Naive thymus-derived CD4-positive, alpha-beta T cell (primary cell): ENCODE measurements at regions not wholly inside any gene's neighbourhood (a gene's known extent, or its start where the extent isn't known, plus 50 kb on each side); places are given as distances from the start of the nearest gene placed in this dataset.

Source experiments
- ATAC-seq: fragments of 150-1000 bp; cut with Tn5 transposase; 2 replicates; pipeline ENCODE4 v1.10.0; 2021; ENCODE audit warnings: mild to moderate bottlenecking, moderate library complexity
- CTCF ChIA-PET: fragments of 350-600 bp; sonication (Branson Sonifier 250); formaldehyde crosslinking; loops from one replicate; lab custom pipeline; 2021; ENCODE audit warnings: antibody characterized with exemption; lab: Charles Lee
- POLR2A ChIA-PET: fragments of 350-600 bp; sonication (Branson Sonifier 250); formaldehyde crosslinking; loops from one replicate; lab custom pipeline; 2021; ENCODE audit warnings: antibody characterized with exemption, inconsistent platforms; lab: Charles Lee
- DNase-seq, 9 donors: peaks; one replicate each; pipeline versions ENCODE4 v3.0.0 to v3.0.0-alpha.2; 2020 to 2022; ENCODE audit warnings: mixed read lengths in 1 of 9
- H3K27ac ChIP-seq: one replicate; pipeline ENCODE4 v1.7.0; 2013; ENCODE audit warnings: mild to moderate bottlenecking, low read depth, low read length, moderate library complexity
- H3K27me3 ChIP-seq, 2 donors: one replicate each; pipeline ENCODE4 v1.7.0; 2013; ENCODE audit warnings: low read length in 2 of 2, mild to moderate bottlenecking in 2 of 2, moderate library complexity in 2 of 2; ENCODE audit not compliant: control insufficient read depth in 2 of 2, insufficient read depth in 2 of 2
- H3K36me3 ChIP-seq, 3 experiments: 1 replicate in 2 of 3; 2 replicates in 1 of 3; pipeline ENCODE4 v1.7.0; 2013; ENCODE audit warnings: low read length in 3 of 3, mild to moderate bottlenecking in 3 of 3, moderate library complexity in 1 of 3; ENCODE audit not compliant: insufficient read depth in 3 of 3, control insufficient read depth in 2 of 3
- H3K4me1 ChIP-seq, 2 donors: one replicate each; pipeline ENCODE4 v1.7.0; 2013; ENCODE audit warnings: low read length in 2 of 2, mild to moderate bottlenecking in 2 of 2, moderate library complexity in 1 of 2; ENCODE audit not compliant: control insufficient read depth in 2 of 2, insufficient read depth in 2 of 2
- H3K4me3 ChIP-seq: 2 replicates; pipeline ENCODE4 v1.7.0; 2013; ENCODE audit warnings: mild to moderate bottlenecking, low read length
- H3K9me3 ChIP-seq, 3 experiments: 1 replicate in 2 of 3; 2 replicates in 1 of 3; pipeline ENCODE4 v1.7.0; 2013; ENCODE audit warnings: low read length in 3 of 3; ENCODE audit not compliant: control insufficient read depth in 2 of 3
- H3K27ac Mint-ChIP-seq, 9 donors: one replicate each; pipeline ENCODE4 v1.8.0; 2020 to 2022; ENCODE audit warnings: mixed read lengths in 9 of 9, mild to moderate bottlenecking in 8 of 9, moderate library complexity in 5 of 9, inconsistent platforms in 2 of 9
- H3K27me3 Mint-ChIP-seq, 5 donors: one replicate each; pipeline ENCODE4 v1.8.0; 2021 to 2022; ENCODE audit warnings: mixed read lengths in 5 of 5, mild to moderate bottlenecking in 1 of 5
- H3K36me3 Mint-ChIP-seq, 5 donors: one replicate each; pipeline ENCODE4 v1.8.0; 2020 to 2022; ENCODE audit warnings: mixed read lengths in 5 of 5, mild to moderate bottlenecking in 3 of 5, inconsistent platforms in 1 of 5
- H3K4me1 Mint-ChIP-seq, 7 donors: one replicate each; pipeline ENCODE4 v1.8.0; 2020 to 2022; ENCODE audit warnings: mixed read lengths in 7 of 7, mild to moderate bottlenecking in 3 of 7, inconsistent platforms in 1 of 7
- H3K4me3 Mint-ChIP-seq, 10 donors: one replicate each; pipeline ENCODE4 v1.8.0; 2020 to 2022; ENCODE audit warnings: mild to moderate bottlenecking in 10 of 10, mixed read lengths in 10 of 10, moderate library complexity in 6 of 10, inconsistent platforms in 2 of 10
- H3K9me3 Mint-ChIP-seq, 11 donors: one replicate each; pipeline ENCODE4 v1.8.0; 2020 to 2022; ENCODE audit warnings: mixed read lengths in 11 of 11, mild to moderate bottlenecking in 4 of 11, inconsistent platforms in 1 of 11, moderate library complexity in 1 of 11
- intact Hi-C, 2 donors: fragments of 100-400 bp; cut with micrococcal nuclease; formaldehyde crosslinking; loops; one replicate each; pipeline ENCODE4 v1.15.1; 2023

GRCh38 chr16:72565106-72565505 lies 393.2 kb upstream of the PMFBP1 start:
- Mint-ChIP-seq H3K4me3 (no peak overlapping the region), H3K27me3 (no peaks in the 10 kb centered on the region), H3K9me3 (no peaks in the 10 kb centered on the region), H3K27ac (no peak overlapping the region), H3K4me1 (peaks cover 0 to 2% (median 0%) of the 10 kb centered on the region in 7 donors), H3K36me3 (no peaks in the 10 kb centered on the region)
- intact Hi-C loops: no loop called here
- ChIA-PET CTCF (no interaction called here), POLR2A (no interaction called here)
- ATAC-seq: no peak
- H3K4me3 ChIP-seq: no peak overlapping the region
- H3K27ac ChIP-seq: no peak overlapping the region
- DNase-seq: no peak
- H3K27me3 ChIP-seq: no peaks in the 10 kb centered on the region
- H3K36me3 ChIP-seq: no peaks in the 10 kb centered on the region
- no peaks in the 10 kb centered on the region for H3K4me1 ChIP-seq
- no peaks in the 10 kb centered on the region for H3K9me3 ChIP-seq

GRCh38 chr16:72560617-72561016 lies 388.7 kb upstream of the PMFBP1 start:
- ChIA-PET POLR2A (no interaction called here), CTCF (no interaction called here)
- no peaks in the 10 kb centered on the region for H3K27me3 ChIP-seq
- H3K4me1 Mint-ChIP-seq: no peaks in the 10 kb centered on the region
- intact Hi-C loops: no loop called here
- no peaks in the 10 kb centered on the region for H3K36me3 ChIP-seq
- no peaks in the 10 kb centered on the region for H3K9me3 Mint-ChIP-seq
- DNase-seq: no peak
- no peaks in the 10 kb centered on the region for H3K27me3 Mint-ChIP-seq
- H3K27ac ChIP-seq: no peak overlapping the region
- H3K4me1 ChIP-seq: no peaks in the 10 kb centered on the region
- no peaks in the 10 kb centered on the region for H3K36me3 Mint-ChIP-seq
- H3K27ac Mint-ChIP-seq: no peak overlapping the region
- no peak for ATAC-seq
- H3K4me3 ChIP-seq: no peak overlapping the region
- no peaks in the 10 kb centered on the region for H3K9me3 ChIP-seq
- no peak overlapping the region for H3K4me3 Mint-ChIP-seq

- no peak for DNase-seq
- intact Hi-C loops: no loop called here
- H3K27ac ChIP-seq: no peak overlapping the region
- no peak overlapping the region for H3K4me3 ChIP-seq
- Mint-ChIP-seq H3K27me3 (no peaks in the 10 kb centered on the region), H3K27ac (no peak overlapping the region), H3K9me3 (no peaks in the 10 kb centered on the region), H3K36me3 (no peaks in the 10 kb centered on the region), H3K4me1 (no peaks in the 10 kb centered on the region), H3K4me3 (no peak overlapping the region)
- no peaks in the 10 kb centered on the region for H3K36me3 ChIP-seq
- H3K27me3 ChIP-seq: no peaks in the 10 kb centered on the region
- ATAC-seq: no peak
- ChIA-PET CTCF (no interaction called here), POLR2A (no interaction called here)
- no peaks in the 10 kb centered on the region for H3K4me1 ChIP-seq
- H3K9me3 ChIP-seq: no peaks in the 10 kb centered on the region
Measured at GRCh38 chr16:72558501-72558900, 386.5 kb upstream of the PMFBP1 start.

- H3K4me3 Mint-ChIP-seq: no peak overlapping the region
- H3K27ac ChIP-seq: no peak overlapping the region
- no peaks in the 10 kb centered on the region for H3K36me3 ChIP-seq
- peaks cover 0 to 8% (median 0%) of the 10 kb centered on the region in 11 donors for H3K9me3 Mint-ChIP-seq
- peaks cover 0 to 5% (median 3%) of the 10 kb centered on the region in 5 donors for H3K36me3 Mint-ChIP-seq
- POLR2A ChIA-PET: no interaction called here
- H3K27ac Mint-ChIP-seq: no peak overlapping the region
- H3K4me1 ChIP-seq: no peaks in the 10 kb centered on the region
- intact Hi-C loops: no loop called here
- H3K9me3 ChIP-seq: no peaks in the 10 kb centered on the region
- H3K4me1 Mint-ChIP-seq: no peaks in the 10 kb centered on the region
- CTCF ChIA-PET: interaction anchor here (0.6 kb wide), 1 partner anchor 38 kb away, joined by 3 read pairs; no protein-coding TSS in a partner anchor
- H3K27me3 Mint-ChIP-seq: no peaks in the 10 kb centered on the region
- DNase-seq: no peak
- no peaks in the 10 kb centered on the region for H3K27me3 ChIP-seq
- no peak overlapping the region for H3K4me3 ChIP-seq
- no peak for ATAC-seq
Measured at GRCh38 chr16:72554935-72555334, 383.0 kb upstream of the PMFBP1 start.

- Mint-ChIP-seq H3K27ac (no peak overlapping the region), H3K4me3 (no peak overlapping the region), H3K4me1 (no peaks in the 10 kb centered on the region), H3K27me3 (no peaks in the 10 kb centered on the region), H3K36me3 (peaks cover 0 to 5% (median 3%) of the 10 kb centered on the region in 5 donors), H3K9me3 (peaks cover 0 to 23% (median 4%) of the 10 kb centered on the region in 11 donors)
- POLR2A ChIA-PET: no interaction called here
- Histone ChIP-seq H3K4me3 (no peak overlapping the region), H3K36me3 (no peaks in the 10 kb centered on the region), H3K4me1 (no peaks in the 10 kb centered on the region), H3K9me3 (no peaks in the 10 kb centered on the region), H3K27me3 (no peaks in the 10 kb centered on the region), H3K27ac (no peak overlapping the region)
- ATAC-seq (no peak), DNase-seq (no peak)
- CTCF ChIA-PET: interaction anchor here (0.7 kb wide), 1 partner anchor 1693 kb away, joined by 3 read pairs; no protein-coding TSS in a partner anchor
- intact Hi-C loops: no loop called here
Measured at GRCh38 chr16:72552654-72553053, 380.7 kb upstream of the PMFBP1 start.

GRCh38 chr16:72551649-72552048 lies 379.7 kb upstream of the PMFBP1 start:
- intact Hi-C loops: no loop called here
- ChIA-PET CTCF (no interaction called here), POLR2A (no interaction called here)
- no peak overlapping the region for H3K27ac Mint-ChIP-seq
- H3K4me3 Mint-ChIP-seq: no peak overlapping the region
- H3K27me3 ChIP-seq: no peaks in the 10 kb centered on the region
- no peaks in the 10 kb centered on the region for H3K36me3 ChIP-seq
- H3K4me1 Mint-ChIP-seq: no peaks in the 10 kb centered on the region
- H3K9me3 Mint-ChIP-seq: peaks cover 0 to 33% (median 5%) of the 10 kb centered on the region in 11 donors
- no peaks in the 10 kb centered on the region for H3K4me1 ChIP-seq
- H3K36me3 Mint-ChIP-seq: peaks cover 0 to 5% (median 3%) of the 10 kb centered on the region in 5 donors
- DNase-seq (no peak), ATAC-seq (no peak)
- H3K27ac ChIP-seq: no peak overlapping the region
- H3K27me3 Mint-ChIP-seq: no peaks in the 10 kb centered on the region
- no peaks in the 10 kb centered on the region for H3K9me3 ChIP-seq
- H3K4me3 ChIP-seq: no peak overlapping the region

- ChIA-PET POLR2A (no interaction called here), CTCF (no interaction called here)
- Histone ChIP-seq H3K36me3 (no peaks in the 10 kb centered on the region), H3K27ac (no peak overlapping the region), H3K4me3 (no peak overlapping the region), H3K4me1 (no peaks in the 10 kb centered on the region), H3K27me3 (no peaks in the 10 kb centered on the region), H3K9me3 (no peaks in the 10 kb centered on the region)
- Mint-ChIP-seq H3K27me3 (no peaks in the 10 kb centered on the region), H3K9me3 (peaks cover 0 to 38% (median 6%) of the 10 kb centered on the region in 11 donors), H3K4me3 (no peak overlapping the region), H3K36me3 (peaks cover 0 to 5% (median 3%) of the 10 kb centered on the region in 5 donors), H3K27ac (no peak overlapping the region), H3K4me1 (no peaks in the 10 kb centered on the region)
- intact Hi-C loops: no loop called here
- DNase-seq: no peak
- ATAC-seq: no peak
Measured at GRCh38 chr16:72549878-72550277, 377.9 kb upstream of the PMFBP1 start.
